ENCODE measurements at regions not wholly inside any gene's neighbourhood (a gene's known extent, or its start where the extent isn't known, plus 50 kb on each side); places are given as distances from the start of the nearest gene placed in this dataset.

DNA sequence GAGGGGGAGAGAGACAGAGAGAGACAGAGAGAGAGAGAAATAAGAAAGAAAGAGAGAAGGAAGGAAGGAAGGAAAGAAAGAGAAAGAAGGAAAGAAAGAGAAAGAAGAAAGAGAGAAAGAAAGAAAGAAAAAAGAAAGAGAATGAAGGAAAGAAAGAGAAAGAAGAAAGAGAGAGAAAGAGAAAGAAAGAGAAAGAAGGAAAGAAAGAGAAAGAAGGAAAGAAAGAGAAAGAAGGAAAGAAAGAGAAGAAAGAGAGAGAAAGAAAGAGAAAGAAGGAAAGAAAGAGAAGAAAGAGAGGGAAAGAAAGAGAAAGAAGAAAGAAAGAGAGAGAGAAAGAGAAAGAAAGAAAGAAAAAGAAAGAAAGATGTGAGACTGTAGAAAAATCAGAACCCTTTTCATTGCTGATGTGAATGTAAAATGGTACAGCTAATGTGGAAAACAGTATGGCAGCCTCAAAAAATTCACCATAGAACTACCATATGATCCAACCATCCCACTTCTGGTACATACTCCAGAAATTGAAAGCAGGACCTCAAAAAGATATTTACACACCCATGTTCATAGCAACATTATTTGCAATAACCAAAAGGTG, 203.4 kb upstream of the POU3F3 start:
- H3K4me3 ChIP-seq, result no peak overlapping the region
- DNase-seq (ENCODE audit: low spot score in 2 of 2), result no peak
- no peaks in the 10 kb centered on the region for H3K36me3 ChIP-seq
- no peaks in the 10 kb centered on the region for H3K27me3 ChIP-seq
- no peaks in the 10 kb centered on the region for H3K4me1 ChIP-seq
- intact Hi-C loops (cut with DNase I), result no loop called here
- no peaks in the 10 kb centered on the region for H3K9me3 ChIP-seq
- TF ChIP-seq, protein P1, sequence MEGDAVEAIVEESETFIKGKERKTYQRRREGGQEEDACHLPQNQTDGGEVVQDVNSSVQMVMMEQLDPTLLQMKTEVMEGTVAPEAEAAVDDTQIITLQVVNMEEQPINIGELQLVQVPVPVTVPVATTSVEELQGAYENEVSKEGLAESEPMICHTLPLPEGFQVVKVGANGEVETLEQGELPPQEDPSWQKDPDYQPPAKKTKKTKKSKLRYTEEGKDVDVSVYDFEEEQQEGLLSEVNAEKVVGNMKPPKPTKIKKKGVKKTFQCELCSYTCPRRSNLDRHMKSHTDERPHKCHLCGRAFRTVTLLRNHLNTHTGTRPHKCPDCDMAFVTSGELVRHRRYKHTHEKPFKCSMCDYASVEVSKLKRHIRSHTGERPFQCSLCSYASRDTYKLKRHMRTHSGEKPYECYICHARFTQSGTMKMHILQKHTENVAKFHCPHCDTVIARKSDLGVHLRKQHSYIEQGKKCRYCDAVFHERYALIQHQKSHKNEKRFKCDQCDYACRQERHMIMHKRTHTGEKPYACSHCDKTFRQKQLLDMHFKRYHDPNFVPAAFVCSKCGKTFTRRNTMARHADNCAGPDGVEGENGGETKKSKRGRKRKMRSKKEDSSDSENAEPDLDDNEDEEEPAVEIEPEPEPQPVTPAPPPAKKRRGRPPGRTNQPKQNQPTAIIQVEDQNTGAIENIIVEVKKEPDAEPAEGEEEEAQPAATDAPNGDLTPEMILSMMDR (IDR thresholded peaks at IDR 0.05), result no peak
- no peak overlapping the region for H3K27ac ChIP-seq

DNA sequence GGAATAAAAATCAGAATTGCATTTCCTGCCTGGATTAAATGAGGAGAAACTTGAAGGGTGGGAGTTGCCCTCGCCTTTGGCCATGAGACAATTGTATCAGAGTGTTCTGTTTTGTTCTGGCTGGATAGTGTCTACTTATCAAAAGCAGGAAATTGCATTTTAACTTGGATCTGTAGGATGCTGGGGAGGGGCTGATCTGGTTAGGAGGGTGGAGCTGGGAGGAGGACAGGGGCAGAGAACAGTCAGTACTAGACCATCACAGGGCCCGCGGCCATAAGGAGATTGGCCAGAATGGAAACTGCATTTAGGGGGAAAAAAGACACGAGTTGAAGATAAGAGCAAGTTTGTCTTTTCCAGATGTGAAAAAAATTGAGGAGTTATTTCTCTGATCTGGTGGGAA, 199.1 kb upstream of the POU3F3 start:
- no peak overlapping the region for H3K4me3 ChIP-seq
- TF ChIP-seq, protein P1 (IDR thresholded peaks at IDR 0.05), result no peak
- DNase-seq (ENCODE audit: low spot score in 2 of 2), result no peak
- H3K27ac ChIP-seq, result no peak overlapping the region
- no peaks in the 10 kb centered on the region for H3K4me1 ChIP-seq
- intact Hi-C loops (cut with DNase I), result no loop called here
- no peaks in the 10 kb centered on the region for H3K36me3 ChIP-seq
- H3K27me3 ChIP-seq, result no peaks in the 10 kb centered on the region
- no peaks in the 10 kb centered on the region for H3K9me3 ChIP-seq

DNA sequence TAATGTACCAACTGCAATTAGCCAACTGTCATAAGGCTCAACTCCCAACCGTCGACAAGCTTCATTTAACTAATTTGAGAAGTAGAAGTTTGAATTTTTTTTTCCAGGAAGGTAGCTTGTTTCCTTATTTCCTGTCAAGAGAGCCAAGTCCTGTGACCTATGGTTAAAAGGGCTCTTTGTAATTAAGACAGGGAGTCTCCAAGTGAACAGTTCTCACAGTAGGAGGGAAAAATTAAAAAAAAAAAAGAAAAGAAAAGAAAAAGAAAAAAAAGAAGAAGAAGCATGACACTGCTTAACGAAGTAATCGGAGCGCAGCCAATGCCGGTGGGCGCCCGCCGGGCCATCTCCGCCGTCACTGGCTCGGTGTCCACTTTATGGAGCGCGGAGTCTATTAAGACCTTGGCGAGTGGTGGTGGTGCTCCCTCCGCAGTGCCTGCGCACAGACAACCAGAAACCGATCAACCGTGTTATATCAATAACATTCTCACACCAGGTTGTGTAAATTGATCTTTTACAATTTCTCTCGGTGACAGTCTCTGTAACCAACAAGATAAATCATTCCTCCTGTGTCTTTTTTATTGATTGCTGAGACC, 197.2 kb upstream of the POU3F3 start:
- no peaks in the 10 kb centered on the region for H3K9me3 ChIP-seq
- no peak overlapping the region for H3K4me3 ChIP-seq
- no peaks in the 10 kb centered on the region for H3K27me3 ChIP-seq
- H3K27ac ChIP-seq, result no peak overlapping the region
- no peak for DNase-seq (ENCODE audit: low spot score in 2 of 2)
- intact Hi-C loops (cut with DNase I), result no loop called here
- H3K4me1 ChIP-seq, result no peaks in the 10 kb centered on the region
- TF ChIP-seq, protein P1 (IDR thresholded peaks at IDR 0.05), result no peak
- H3K36me3 ChIP-seq, result no peaks in the 10 kb centered on the region

GRCh38 chr2:104658144-104658835, 195.6 kb upstream of the POU3F3 start:
- Histone ChIP-seq H3K27me3 (no peaks in the 10 kb centered on the region), H3K9me3 (no peaks in the 10 kb centered on the region), H3K4me3 (no peak overlapping the region), H3K36me3 (no peaks in the 10 kb centered on the region), H3K27ac (no peak overlapping the region), H3K4me1 (no peaks in the 10 kb centered on the region)
- DNase-seq (ENCODE audit: low spot score in 2 of 2), result no peak
- TF ChIP-seq, protein P1 (IDR thresholded peaks at IDR 0.05), result no peak
- intact Hi-C loops (cut with DNase I), result no loop called here

- no peaks in the 10 kb centered on the region for H3K27me3 ChIP-seq
- no peaks in the 10 kb centered on the region for H3K4me1 ChIP-seq
- no peaks in the 10 kb centered on the region for H3K9me3 ChIP-seq
- DNase-seq (ENCODE audit: low spot score in 2 of 2), result no peak
- TF ChIP-seq, protein P1 (IDR thresholded peaks at IDR 0.05), result no peak
- intact Hi-C loops (cut with DNase I), result no loop called here
- no peak overlapping the region for H3K27ac ChIP-seq
- H3K4me3 ChIP-seq, result no peak overlapping the region
- no peaks in the 10 kb centered on the region for H3K36me3 ChIP-seq
Measured at GRCh38 chr2:104658904-104659591, 194.9 kb upstream of the POU3F3 start.

All from ascending aorta (tissue), 2 donors.